ENCODE measurements at regions not wholly inside any gene's neighbourhood (a gene's known extent, or its start where the extent isn't known, plus 50 kb on each side); places are given as distances from the start of the nearest gene placed in this dataset.
A peak's percentile ranks its signal among the peaks of the same experiment; 100 is the strongest.

DNA sequence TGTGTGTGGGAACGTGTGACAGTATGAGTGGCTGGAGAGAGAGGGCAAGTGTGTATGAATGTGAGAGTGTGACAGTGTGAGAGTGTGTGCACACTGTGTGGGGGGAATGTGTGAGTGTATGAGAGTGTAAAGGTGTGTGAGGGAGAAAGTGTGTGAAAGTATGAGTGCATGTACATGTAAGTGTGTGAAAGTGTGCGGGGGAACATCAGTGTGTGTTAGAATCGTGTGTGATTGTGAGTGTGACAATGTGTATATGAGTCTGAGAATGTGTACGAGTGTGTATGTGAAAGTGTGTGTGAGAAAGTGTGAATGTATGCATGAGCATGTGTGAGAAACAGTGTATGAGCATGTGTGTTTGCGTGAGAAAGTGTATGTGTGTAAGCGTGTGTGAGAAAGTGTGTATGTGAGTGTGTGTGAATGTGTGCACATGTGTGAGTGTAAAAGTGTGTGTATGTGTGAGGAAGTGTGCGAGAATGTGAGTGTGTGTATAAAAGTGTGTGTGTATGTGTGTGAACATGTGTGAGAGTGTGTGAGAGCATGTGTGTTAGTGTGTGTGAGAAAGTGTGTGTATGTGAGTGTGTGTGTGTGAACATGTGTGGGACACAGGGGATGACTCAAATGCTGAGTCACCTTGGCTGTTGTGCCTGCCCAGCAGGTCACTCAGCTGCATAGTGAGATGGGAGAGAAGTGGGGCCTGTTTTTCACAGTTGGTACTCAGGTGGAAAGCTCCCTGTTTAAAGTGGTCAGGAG lies 220.5 kb upstream of the TBX3 start:
- peak overlapping the region in 1 of 5 donors; percentile 5 for H3K9ac ChIP-seq (ENCODE audit: low read length in 5 of 5)
- peaks cover 0 to 4% (median 0%) of the 10 kb centered on the region in 5 donors for H3K9me3 ChIP-seq (ENCODE audit: control insufficient read depth in 5 of 5, low read length in 5 of 5)
- H3K4me1 ChIP-seq (ENCODE audit: control insufficient read depth in 5 of 5, insufficient read depth in 5 of 5, low read length in 5 of 5), result peaks cover 0 to 7% (median 0%) of the 10 kb centered on the region in 5 donors
- no peaks in the 10 kb centered on the region for H3K36me3 ChIP-seq (ENCODE audit: control insufficient read depth in 5 of 5, insufficient read depth in 5 of 5, low read length in 5 of 5)
- no peaks in the 10 kb centered on the region for H3K27me3 ChIP-seq (ENCODE audit: control insufficient read depth in 5 of 5, insufficient read depth in 4 of 5, low read length in 5 of 5)
- H3K27ac ChIP-seq (ENCODE audit: low read depth, low read length), result no peak overlapping the region
- no peak overlapping the region for H3K4me3 ChIP-seq (ENCODE audit: low read depth in 1 of 5, low read length in 5 of 5)

DNA sequence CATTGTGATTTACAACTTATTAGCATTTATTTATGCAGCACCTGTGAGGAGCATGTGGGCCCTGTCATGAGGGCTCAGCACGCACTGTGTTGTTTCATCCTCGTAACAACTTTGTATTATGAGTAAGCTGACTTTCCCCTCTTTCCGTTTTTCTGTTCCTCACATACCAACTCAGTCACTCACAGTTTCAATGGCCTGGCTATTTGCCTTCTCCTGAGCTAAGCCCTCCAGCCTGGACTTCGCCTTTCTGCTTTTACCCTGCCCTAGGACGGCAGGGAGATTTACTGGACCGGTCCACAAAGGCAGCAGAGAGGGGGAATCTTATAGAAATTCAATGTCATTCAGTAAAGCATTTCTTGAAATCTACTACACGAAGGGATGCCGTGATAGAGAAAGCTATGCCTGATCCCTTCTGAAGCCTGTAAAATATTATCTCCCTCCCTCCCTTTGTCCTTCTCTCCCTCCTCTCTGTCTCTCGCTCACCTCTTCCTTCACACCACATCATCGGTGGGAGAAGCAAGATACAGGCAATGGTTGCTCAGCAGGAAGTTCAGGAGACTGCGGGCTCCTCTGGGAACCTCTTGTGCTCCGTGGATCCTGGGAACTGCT lies 219.2 kb upstream of the TBX3 start:
- Histone ChIP-seq H3K4me3 (ENCODE audit: low read depth in 1 of 5, low read length in 5 of 5) (no peak overlapping the region), H3K27me3 (ENCODE audit: control insufficient read depth in 5 of 5, insufficient read depth in 4 of 5, low read length in 5 of 5) (no peaks in the 10 kb centered on the region), H3K9me3 (ENCODE audit: control insufficient read depth in 5 of 5, low read length in 5 of 5) (peaks cover 0 to 4% (median 0%) of the 10 kb centered on the region in 5 donors), H3K9ac (ENCODE audit: low read length in 5 of 5) (no peak overlapping the region), H3K4me1 (ENCODE audit: control insufficient read depth in 5 of 5, insufficient read depth in 5 of 5, low read length in 5 of 5) (peaks cover 0 to 7% (median 0%) of the 10 kb centered on the region in 5 donors), H3K36me3 (ENCODE audit: control insufficient read depth in 5 of 5, insufficient read depth in 5 of 5, low read length in 5 of 5) (no peaks in the 10 kb centered on the region), H3K27ac (ENCODE audit: low read depth, low read length) (no peak overlapping the region)

DNA sequence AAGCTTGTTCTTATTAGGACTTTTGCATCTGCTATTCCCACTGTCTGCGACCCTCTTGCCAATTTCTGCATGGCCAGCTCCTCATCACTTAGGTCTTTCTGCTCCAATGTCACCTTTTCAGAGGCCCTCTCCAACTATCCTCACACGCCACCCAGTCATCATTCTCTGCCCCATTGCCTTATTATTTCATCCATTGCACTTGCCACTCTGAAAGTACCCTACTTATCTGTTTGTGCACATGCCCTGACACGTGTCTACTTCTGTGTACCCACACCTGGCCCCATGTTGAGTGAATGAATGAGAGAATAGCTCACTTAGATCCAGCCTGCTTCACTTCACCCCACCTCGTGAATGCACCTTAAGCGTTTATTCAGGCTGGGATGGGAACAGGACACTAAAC lies 218.7 kb upstream of the TBX3 start:
- Histone ChIP-seq H3K27ac (ENCODE audit: low read depth, low read length) (no peak overlapping the region), H3K9ac (ENCODE audit: low read length in 5 of 5) (no peak overlapping the region), H3K36me3 (ENCODE audit: control insufficient read depth in 5 of 5, insufficient read depth in 5 of 5, low read length in 5 of 5) (no peaks in the 10 kb centered on the region), H3K4me3 (ENCODE audit: low read depth in 1 of 5, low read length in 5 of 5) (no peak overlapping the region), H3K9me3 (ENCODE audit: control insufficient read depth in 5 of 5, low read length in 5 of 5) (peaks cover 0 to 4% (median 0%) of the 10 kb centered on the region in 5 donors), H3K27me3 (ENCODE audit: control insufficient read depth in 5 of 5, insufficient read depth in 4 of 5, low read length in 5 of 5) (no peaks in the 10 kb centered on the region), H3K4me1 (ENCODE audit: control insufficient read depth in 5 of 5, insufficient read depth in 5 of 5, low read length in 5 of 5) (peaks cover 0 to 7% (median 0%) of the 10 kb centered on the region in 5 donors)

DNA sequence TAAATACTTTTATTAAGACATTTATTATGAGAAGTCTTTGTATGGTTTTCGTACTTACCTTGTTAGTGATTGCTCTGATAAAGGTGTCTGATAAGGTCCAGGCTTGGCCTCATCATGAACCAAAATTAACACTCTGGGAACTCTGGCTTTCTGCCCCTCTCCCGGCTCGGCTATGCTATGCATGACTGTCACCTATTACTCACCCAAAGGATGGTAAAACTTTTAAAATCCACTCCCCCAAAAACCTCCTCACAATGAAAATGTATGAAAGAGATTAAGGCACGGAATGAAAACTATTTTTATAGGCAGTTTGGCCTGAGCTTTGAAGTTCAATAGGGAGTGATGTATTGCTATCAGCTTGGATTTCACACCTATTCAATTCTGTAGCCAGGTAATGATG lies 217.3 kb upstream of the TBX3 start:
- Histone ChIP-seq H3K27me3 (ENCODE audit: control insufficient read depth in 5 of 5, insufficient read depth in 4 of 5, low read length in 5 of 5) (no peaks in the 10 kb centered on the region), H3K9me3 (ENCODE audit: control insufficient read depth in 5 of 5, low read length in 5 of 5) (peaks cover 0 to 4% (median 0%) of the 10 kb centered on the region in 5 donors), H3K9ac (ENCODE audit: low read length in 5 of 5) (no peak overlapping the region), H3K27ac (ENCODE audit: low read depth, low read length) (no peak overlapping the region), H3K36me3 (ENCODE audit: control insufficient read depth in 5 of 5, insufficient read depth in 5 of 5, low read length in 5 of 5) (no peaks in the 10 kb centered on the region), H3K4me3 (ENCODE audit: low read depth in 1 of 5, low read length in 5 of 5) (no peak overlapping the region), H3K4me1 (ENCODE audit: control insufficient read depth in 5 of 5, insufficient read depth in 5 of 5, low read length in 5 of 5) (peaks cover 0 to 7% (median 0%) of the 10 kb centered on the region in 5 donors)

DNA sequence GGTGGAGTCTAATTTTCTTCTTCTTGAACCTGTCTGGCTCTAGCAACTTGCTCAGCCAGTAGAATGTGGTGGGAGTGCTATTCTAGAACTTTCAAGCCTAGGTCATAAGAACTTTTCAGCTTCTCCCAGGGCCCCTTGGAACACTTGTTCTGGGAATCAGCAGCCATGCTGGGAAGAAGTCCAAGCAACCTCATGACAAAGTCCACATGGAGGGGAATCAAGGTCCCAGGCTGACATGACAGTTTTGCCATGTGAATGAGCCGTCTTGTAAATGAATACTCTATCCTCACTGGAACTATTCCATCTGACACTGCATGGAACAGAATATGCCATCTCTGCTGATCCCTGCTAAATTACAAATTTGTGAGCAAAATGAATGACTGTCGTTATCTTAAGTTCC lies 214.2 kb upstream of the TBX3 start:
- no peak overlapping the region for H3K4me3 ChIP-seq (ENCODE audit: low read depth in 1 of 5, low read length in 5 of 5)
- H3K4me1 ChIP-seq (ENCODE audit: control insufficient read depth in 5 of 5, insufficient read depth in 5 of 5, low read length in 5 of 5), result no peaks in the 10 kb centered on the region
- H3K27me3 ChIP-seq (ENCODE audit: control insufficient read depth in 5 of 5, insufficient read depth in 4 of 5, low read length in 5 of 5), result no peaks in the 10 kb centered on the region
- H3K9ac ChIP-seq (ENCODE audit: low read length in 5 of 5), result no peak overlapping the region
- H3K36me3 ChIP-seq (ENCODE audit: control insufficient read depth in 5 of 5, insufficient read depth in 5 of 5, low read length in 5 of 5), result no peaks in the 10 kb centered on the region
- H3K9me3 ChIP-seq (ENCODE audit: control insufficient read depth in 5 of 5, low read length in 5 of 5), result no peaks in the 10 kb centered on the region
- H3K27ac ChIP-seq (ENCODE audit: low read depth, low read length), result no peak overlapping the region

DNA sequence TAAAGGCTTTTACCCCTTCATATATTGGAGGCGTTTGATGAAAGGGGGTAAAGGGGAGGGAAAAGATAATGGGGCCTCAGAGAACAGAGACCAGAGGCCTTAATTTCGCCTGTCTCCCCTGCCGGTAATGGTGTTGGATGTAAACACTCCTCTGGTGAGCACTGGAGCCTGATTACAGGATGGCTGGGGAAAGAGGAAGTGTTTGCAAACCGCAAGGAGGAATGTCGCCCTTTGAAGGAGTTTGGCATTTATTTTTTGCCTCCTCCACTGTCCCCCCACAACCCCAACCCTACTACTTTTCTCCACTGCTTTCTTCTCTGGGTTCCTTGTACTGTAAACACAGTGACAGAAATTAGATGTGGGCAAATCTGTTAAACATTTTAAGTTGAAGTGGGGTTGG lies 211.9 kb upstream of the TBX3 start:
- Histone ChIP-seq H3K4me3 (ENCODE audit: low read depth in 1 of 5, low read length in 5 of 5) (no peak overlapping the region), H3K4me1 (ENCODE audit: control insufficient read depth in 5 of 5, insufficient read depth in 5 of 5, low read length in 5 of 5) (no peaks in the 10 kb centered on the region), H3K9ac (ENCODE audit: low read length in 5 of 5) (no peak overlapping the region), H3K36me3 (ENCODE audit: control insufficient read depth in 5 of 5, insufficient read depth in 5 of 5, low read length in 5 of 5) (no peaks in the 10 kb centered on the region), H3K27ac (ENCODE audit: low read depth, low read length) (no peak overlapping the region), H3K9me3 (ENCODE audit: control insufficient read depth in 5 of 5, low read length in 5 of 5) (no peaks in the 10 kb centered on the region), H3K27me3 (ENCODE audit: control insufficient read depth in 5 of 5, insufficient read depth in 4 of 5, low read length in 5 of 5) (no peaks in the 10 kb centered on the region)

DNA sequence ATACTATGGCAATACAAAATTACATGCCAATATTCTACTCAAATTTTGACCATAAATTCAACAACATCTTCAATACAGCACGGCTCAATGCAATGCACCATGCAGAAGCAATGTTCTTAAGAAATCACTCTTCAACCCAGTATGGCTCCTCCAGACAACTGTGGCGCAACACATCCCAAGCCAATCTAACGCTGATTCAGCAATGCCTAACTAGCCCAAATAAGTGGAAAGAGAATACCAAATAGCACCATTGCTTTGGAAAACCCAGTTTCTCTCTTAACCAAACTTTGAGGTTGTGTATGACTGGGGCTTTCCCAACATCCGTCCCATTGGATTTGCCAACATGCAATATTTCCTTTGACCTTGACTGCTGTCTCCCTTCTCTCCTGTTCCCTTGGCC lies 211.1 kb upstream of the TBX3 start:
- Histone ChIP-seq H3K9me3 (ENCODE audit: control insufficient read depth in 5 of 5, low read length in 5 of 5) (no peaks in the 10 kb centered on the region), H3K4me3 (ENCODE audit: low read depth in 1 of 5, low read length in 5 of 5) (no peak overlapping the region), H3K36me3 (ENCODE audit: control insufficient read depth in 5 of 5, insufficient read depth in 5 of 5, low read length in 5 of 5) (no peaks in the 10 kb centered on the region), H3K4me1 (ENCODE audit: control insufficient read depth in 5 of 5, insufficient read depth in 5 of 5, low read length in 5 of 5) (no peaks in the 10 kb centered on the region), H3K27ac (ENCODE audit: low read depth, low read length) (no peak overlapping the region), H3K9ac (ENCODE audit: low read length in 5 of 5) (no peak overlapping the region), H3K27me3 (ENCODE audit: control insufficient read depth in 5 of 5, insufficient read depth in 4 of 5, low read length in 5 of 5) (no peaks in the 10 kb centered on the region)

DNA sequence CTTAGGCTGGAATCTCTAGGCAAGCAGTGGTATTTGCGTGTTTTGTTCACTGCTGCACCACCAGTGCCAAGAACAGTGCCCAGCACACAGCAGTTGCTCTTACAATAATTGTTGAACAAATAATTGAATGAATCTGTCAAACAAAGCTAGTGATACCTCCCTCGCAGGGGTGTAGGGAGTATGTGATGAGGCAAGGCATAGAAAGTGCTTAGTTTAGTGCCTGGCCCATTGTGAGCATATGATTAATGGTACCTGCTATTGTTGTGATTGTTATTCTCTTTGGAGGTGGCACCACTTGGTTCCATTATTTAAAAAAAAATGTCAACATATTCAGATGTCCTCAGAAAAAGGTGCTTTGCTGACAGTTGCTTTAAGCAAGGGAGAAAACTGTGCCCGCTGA lies 210.1 kb upstream of the TBX3 start:
- no peak overlapping the region for H3K4me3 ChIP-seq (ENCODE audit: low read depth in 1 of 5, low read length in 5 of 5)
- no peaks in the 10 kb centered on the region for H3K9me3 ChIP-seq (ENCODE audit: control insufficient read depth in 5 of 5, low read length in 5 of 5)
- no peaks in the 10 kb centered on the region for H3K27me3 ChIP-seq (ENCODE audit: control insufficient read depth in 5 of 5, insufficient read depth in 4 of 5, low read length in 5 of 5)
- no peaks in the 10 kb centered on the region for H3K36me3 ChIP-seq (ENCODE audit: control insufficient read depth in 5 of 5, insufficient read depth in 5 of 5, low read length in 5 of 5)
- H3K4me1 ChIP-seq (ENCODE audit: control insufficient read depth in 5 of 5, insufficient read depth in 5 of 5, low read length in 5 of 5), result no peaks in the 10 kb centered on the region
- no peak overlapping the region for H3K9ac ChIP-seq (ENCODE audit: low read length in 5 of 5)
- H3K27ac ChIP-seq (ENCODE audit: low read depth, low read length), result no peak overlapping the region

DNA sequence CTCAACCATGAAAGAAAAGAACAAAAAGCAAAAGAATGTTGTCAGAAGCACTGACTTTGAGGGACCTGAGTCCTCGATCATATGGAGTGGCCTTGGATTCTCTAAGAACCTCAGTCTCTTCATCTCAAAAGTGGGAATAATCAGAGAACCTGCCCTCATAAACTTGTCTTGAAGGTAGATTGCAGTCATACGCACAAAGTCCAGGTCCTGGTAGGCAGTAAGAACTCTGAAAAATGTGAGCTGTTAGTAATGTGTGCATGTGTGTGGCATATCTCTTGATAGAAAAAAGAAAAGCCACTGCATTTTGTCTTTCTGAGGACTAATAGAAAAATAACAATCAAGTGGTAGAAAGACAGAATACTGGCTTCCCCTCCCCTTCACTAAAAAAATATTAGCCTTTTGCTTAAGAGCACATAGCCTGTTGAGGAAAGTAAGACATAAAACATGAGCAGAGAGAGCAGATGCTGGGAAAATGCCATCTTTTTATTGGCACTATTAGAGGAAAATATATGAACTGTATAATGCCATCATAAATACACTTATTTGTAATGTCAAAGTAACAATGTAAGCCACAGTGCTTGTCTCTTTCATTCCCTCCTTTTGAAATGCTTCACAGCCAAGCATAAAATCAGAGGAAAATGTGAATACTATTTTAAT lies 205.1 kb upstream of the TBX3 start:
- H3K9ac ChIP-seq (ENCODE audit: low read length in 5 of 5), result no peak overlapping the region
- no peak overlapping the region for H3K27ac ChIP-seq (ENCODE audit: low read depth, low read length)
- H3K4me1 ChIP-seq (ENCODE audit: control insufficient read depth in 5 of 5, insufficient read depth in 5 of 5, low read length in 5 of 5), result no peaks in the 10 kb centered on the region
- H3K27me3 ChIP-seq (ENCODE audit: control insufficient read depth in 5 of 5, insufficient read depth in 4 of 5, low read length in 5 of 5), result peaks cover 0 to 4% (median 0%) of the 10 kb centered on the region in 5 donors
- no peaks in the 10 kb centered on the region for H3K9me3 ChIP-seq (ENCODE audit: control insufficient read depth in 5 of 5, low read length in 5 of 5)
- H3K4me3 ChIP-seq (ENCODE audit: low read depth in 1 of 5, low read length in 5 of 5), result no peak overlapping the region
- no peaks in the 10 kb centered on the region for H3K36me3 ChIP-seq (ENCODE audit: control insufficient read depth in 5 of 5, insufficient read depth in 5 of 5, low read length in 5 of 5)

DNA sequence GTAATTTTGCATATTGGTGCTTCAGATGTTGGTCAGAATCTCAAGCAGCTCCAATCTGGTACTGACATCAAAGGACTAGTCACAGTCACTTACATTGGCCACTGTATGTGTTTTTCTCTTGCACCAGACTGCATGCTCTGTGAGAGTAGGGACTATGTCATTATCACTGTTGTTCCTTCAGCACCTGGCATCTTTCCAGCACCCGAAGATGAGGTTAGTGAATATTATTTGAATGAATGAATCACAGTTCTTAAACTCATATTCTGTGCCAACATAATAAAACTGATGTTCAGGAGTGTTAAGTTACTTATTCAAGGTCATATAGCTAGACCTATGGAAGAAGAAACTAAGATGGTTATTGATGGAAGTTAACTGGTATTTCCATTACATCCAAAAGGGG lies 204.5 kb upstream of the TBX3 start:
- Histone ChIP-seq H3K36me3 (ENCODE audit: control insufficient read depth in 5 of 5, insufficient read depth in 5 of 5, low read length in 5 of 5) (no peaks in the 10 kb centered on the region), H3K9me3 (ENCODE audit: control insufficient read depth in 5 of 5, low read length in 5 of 5) (no peaks in the 10 kb centered on the region), H3K4me1 (ENCODE audit: control insufficient read depth in 5 of 5, insufficient read depth in 5 of 5, low read length in 5 of 5) (no peaks in the 10 kb centered on the region), H3K9ac (ENCODE audit: low read length in 5 of 5) (no peak overlapping the region), H3K27ac (ENCODE audit: low read depth, low read length) (no peak overlapping the region), H3K27me3 (ENCODE audit: control insufficient read depth in 5 of 5, insufficient read depth in 4 of 5, low read length in 5 of 5) (peaks cover 0 to 4% (median 0%) of the 10 kb centered on the region in 5 donors), H3K4me3 (ENCODE audit: low read depth in 1 of 5, low read length in 5 of 5) (no peak overlapping the region)
